ENCODE measurements at regions not wholly inside any gene's neighbourhood (a gene's known extent, or its start where the extent isn't known, plus 50 kb on each side); places are given as distances from the start of the nearest gene placed in this dataset.

GRCh38 chr4:18954538-18954937, 933.0 kb upstream of the LCORL start:
- TF ChIP-seq POLR2A (IDR thresholded peaks at IDR 0.05): no peak
- TF ChIP-seq, protein P1, sequence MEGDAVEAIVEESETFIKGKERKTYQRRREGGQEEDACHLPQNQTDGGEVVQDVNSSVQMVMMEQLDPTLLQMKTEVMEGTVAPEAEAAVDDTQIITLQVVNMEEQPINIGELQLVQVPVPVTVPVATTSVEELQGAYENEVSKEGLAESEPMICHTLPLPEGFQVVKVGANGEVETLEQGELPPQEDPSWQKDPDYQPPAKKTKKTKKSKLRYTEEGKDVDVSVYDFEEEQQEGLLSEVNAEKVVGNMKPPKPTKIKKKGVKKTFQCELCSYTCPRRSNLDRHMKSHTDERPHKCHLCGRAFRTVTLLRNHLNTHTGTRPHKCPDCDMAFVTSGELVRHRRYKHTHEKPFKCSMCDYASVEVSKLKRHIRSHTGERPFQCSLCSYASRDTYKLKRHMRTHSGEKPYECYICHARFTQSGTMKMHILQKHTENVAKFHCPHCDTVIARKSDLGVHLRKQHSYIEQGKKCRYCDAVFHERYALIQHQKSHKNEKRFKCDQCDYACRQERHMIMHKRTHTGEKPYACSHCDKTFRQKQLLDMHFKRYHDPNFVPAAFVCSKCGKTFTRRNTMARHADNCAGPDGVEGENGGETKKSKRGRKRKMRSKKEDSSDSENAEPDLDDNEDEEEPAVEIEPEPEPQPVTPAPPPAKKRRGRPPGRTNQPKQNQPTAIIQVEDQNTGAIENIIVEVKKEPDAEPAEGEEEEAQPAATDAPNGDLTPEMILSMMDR (IDR thresholded peaks at IDR 0.05): no peak

All from transverse colon (tissue), 3 donors.